ENCODE measurements at regions not wholly inside any gene's neighbourhood (a gene's known extent, or its start where the extent isn't known, plus 50 kb on each side); places are given as distances from the start of the nearest gene placed in this dataset.

DNA sequence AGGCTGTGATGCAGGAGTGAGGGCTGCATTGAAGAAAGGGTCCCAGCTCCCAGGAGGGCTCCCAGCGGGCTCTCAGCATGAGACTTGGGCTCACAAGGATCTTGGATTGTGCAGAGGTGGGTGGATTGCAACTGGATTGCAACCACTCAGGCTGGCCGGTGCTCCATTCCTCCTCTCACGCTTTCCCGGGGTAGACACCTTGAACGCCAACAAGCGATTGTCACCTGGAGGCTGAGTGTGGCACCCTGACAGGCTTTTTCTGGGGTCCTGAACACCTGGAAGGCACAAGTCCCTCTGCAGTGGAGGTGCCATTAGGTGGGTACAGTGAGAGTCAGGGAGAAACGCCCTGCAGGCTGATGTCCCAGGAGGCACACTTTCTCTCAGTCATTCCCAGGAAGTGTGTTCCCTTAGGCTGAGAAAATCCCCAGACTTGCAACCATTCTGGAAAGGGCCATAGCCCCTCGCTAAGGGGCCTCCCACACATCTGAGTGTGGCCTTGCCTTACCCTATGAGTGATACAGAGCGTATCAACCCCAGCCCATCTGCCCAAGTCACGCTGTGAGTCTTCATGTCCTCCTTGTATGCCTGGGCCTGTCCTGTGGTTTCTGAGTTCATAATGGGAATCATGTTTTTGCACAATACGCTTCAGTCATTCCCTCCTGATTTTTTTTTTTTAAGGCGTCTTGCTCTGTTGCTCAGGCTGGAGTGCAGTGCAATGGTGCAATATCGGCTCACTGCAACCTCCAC, 488.1 kb downstream of the IRX1 start:
- H3K27ac ChIP-seq = no peak overlapping the region
- TF ChIP-seq, protein P1, sequence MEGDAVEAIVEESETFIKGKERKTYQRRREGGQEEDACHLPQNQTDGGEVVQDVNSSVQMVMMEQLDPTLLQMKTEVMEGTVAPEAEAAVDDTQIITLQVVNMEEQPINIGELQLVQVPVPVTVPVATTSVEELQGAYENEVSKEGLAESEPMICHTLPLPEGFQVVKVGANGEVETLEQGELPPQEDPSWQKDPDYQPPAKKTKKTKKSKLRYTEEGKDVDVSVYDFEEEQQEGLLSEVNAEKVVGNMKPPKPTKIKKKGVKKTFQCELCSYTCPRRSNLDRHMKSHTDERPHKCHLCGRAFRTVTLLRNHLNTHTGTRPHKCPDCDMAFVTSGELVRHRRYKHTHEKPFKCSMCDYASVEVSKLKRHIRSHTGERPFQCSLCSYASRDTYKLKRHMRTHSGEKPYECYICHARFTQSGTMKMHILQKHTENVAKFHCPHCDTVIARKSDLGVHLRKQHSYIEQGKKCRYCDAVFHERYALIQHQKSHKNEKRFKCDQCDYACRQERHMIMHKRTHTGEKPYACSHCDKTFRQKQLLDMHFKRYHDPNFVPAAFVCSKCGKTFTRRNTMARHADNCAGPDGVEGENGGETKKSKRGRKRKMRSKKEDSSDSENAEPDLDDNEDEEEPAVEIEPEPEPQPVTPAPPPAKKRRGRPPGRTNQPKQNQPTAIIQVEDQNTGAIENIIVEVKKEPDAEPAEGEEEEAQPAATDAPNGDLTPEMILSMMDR (conservative IDR thresholded peaks at IDR 0.05; ENCODE audit: low read depth, low read length) = no peak
- H4K20me1 ChIP-seq (ENCODE audit: insufficient read depth) = no peaks in the 10 kb centered on the region
- H3K9ac ChIP-seq = no peak overlapping the region
- H3K4me1 ChIP-seq (ENCODE audit: low read depth, poor library complexity, severe bottlenecking) = no peaks in the 10 kb centered on the region
- H3K79me2 ChIP-seq (ENCODE audit: insufficient read depth, low read depth) = no peaks in the 10 kb centered on the region
- no peaks in the 10 kb centered on the region for H3K36me3 ChIP-seq (ENCODE audit: insufficient read depth)
- H3K4me3 ChIP-seq (IDR thresholded peaks at IDR 0.05; ENCODE audit: insufficient read depth, low read depth, low read length) = no peak overlapping the region
- H3K27me3 ChIP-seq (ENCODE audit: insufficient read depth, low read depth) = no peaks in the 10 kb centered on the region
- no peak overlapping the region for H3K4me2 ChIP-seq
- no peak overlapping the region for H2AFZ ChIP-seq (ENCODE audit: low read depth)

DNA sequence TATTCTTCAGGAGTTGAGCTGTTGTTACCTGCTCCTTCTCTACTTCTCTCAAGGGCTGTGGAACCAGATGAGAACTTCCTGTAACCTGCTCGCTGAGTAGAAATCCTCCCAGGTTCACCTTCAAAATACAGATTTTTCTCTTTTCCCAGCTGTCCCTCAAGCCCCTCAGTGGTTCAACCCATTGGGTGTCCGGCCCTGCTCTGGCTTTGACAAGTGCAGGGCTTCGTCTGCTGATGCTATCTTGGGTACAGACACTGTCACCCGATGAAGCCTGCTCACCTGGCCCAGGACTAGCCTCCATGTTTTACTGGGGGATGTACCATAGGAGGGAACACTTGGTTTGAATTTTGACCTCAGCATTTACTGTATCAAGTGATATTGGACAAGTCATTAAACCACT, 490.4 kb downstream of the IRX1 start:
- Histone ChIP-seq H3K36me3 (ENCODE audit: insufficient read depth) (no peaks in the 10 kb centered on the region), H3K79me2 (ENCODE audit: insufficient read depth, low read depth) (no peaks in the 10 kb centered on the region), H3K4me2 (no peak overlapping the region), H4K20me1 (ENCODE audit: insufficient read depth) (no peaks in the 10 kb centered on the region), H3K27me3 (ENCODE audit: insufficient read depth, low read depth) (no peaks in the 10 kb centered on the region), H3K27ac (no peak overlapping the region), H3K4me1 (ENCODE audit: low read depth, poor library complexity, severe bottlenecking) (no peaks in the 10 kb centered on the region), H2AFZ (ENCODE audit: low read depth) (no peak overlapping the region), H3K9ac (no peak overlapping the region), H3K4me3 (IDR thresholded peaks at IDR 0.05; ENCODE audit: insufficient read depth, low read depth, low read length) (no peak overlapping the region)
- TF ChIP-seq, protein P1 (conservative IDR thresholded peaks at IDR 0.05; ENCODE audit: low read depth, low read length) = no peak

DNA sequence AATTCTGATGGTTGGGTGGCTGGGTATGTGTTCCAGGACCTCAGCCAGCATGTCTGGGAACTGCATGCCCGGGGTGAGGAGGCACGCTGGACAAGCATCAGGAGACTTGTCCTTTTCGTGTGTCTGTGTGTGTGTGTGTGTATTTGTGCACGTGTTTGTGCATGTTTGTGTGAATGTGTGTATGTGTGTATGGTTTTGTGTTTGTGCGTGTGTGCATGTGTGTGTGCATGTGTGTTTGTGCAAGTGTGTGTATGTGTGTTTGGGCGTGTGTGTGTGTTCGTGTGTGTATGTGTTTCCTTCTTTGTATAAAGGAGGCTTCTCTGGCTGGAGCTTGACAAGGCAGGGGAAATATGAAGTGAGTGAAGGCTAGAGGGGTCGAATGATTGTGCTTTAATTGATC, 491.5 kb downstream of the IRX1 start:
- H3K4me3 ChIP-seq (IDR thresholded peaks at IDR 0.05; ENCODE audit: insufficient read depth, low read depth, low read length) = no peak overlapping the region
- TF ChIP-seq, protein P1 (conservative IDR thresholded peaks at IDR 0.05; ENCODE audit: low read depth, low read length) = no peak
- H3K9ac ChIP-seq = no peak overlapping the region
- no peak overlapping the region for H2AFZ ChIP-seq (ENCODE audit: low read depth)
- H3K27me3 ChIP-seq (ENCODE audit: insufficient read depth, low read depth) = no peaks in the 10 kb centered on the region
- H3K4me1 ChIP-seq (ENCODE audit: low read depth, poor library complexity, severe bottlenecking) = no peaks in the 10 kb centered on the region
- H3K4me2 ChIP-seq = no peak overlapping the region
- H4K20me1 ChIP-seq (ENCODE audit: insufficient read depth) = no peaks in the 10 kb centered on the region
- H3K79me2 ChIP-seq (ENCODE audit: insufficient read depth, low read depth) = no peaks in the 10 kb centered on the region
- H3K27ac ChIP-seq = no peak overlapping the region
- no peaks in the 10 kb centered on the region for H3K36me3 ChIP-seq (ENCODE audit: insufficient read depth)

DNA sequence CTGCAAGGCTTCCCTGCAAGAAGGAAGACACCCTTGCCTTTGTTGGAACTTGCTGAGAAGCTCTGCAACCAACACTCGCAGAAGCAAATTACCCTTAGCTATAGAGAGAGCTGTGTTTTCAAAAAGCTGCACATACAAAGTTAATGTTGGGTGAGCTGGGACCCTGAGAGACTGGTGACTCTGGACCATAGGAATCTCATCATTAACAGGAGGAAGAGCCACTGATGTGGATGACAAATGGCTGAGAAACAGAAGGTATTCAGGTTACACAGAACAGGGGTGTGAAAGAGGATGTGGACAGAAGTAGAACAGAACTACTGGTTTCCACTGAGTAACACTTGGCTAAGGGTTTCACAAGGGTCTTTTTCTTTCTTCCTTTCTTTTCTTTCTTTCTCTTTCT, 493.5 kb downstream of the IRX1 start:
- H3K27me3 ChIP-seq (ENCODE audit: insufficient read depth, low read depth) = no peaks in the 10 kb centered on the region
- no peak overlapping the region for H3K27ac ChIP-seq
- TF ChIP-seq, protein P1 (conservative IDR thresholded peaks at IDR 0.05; ENCODE audit: low read depth, low read length) = no peak
- no peaks in the 10 kb centered on the region for H4K20me1 ChIP-seq (ENCODE audit: insufficient read depth)
- no peaks in the 10 kb centered on the region for H3K79me2 ChIP-seq (ENCODE audit: insufficient read depth, low read depth)
- H3K4me3 ChIP-seq (IDR thresholded peaks at IDR 0.05; ENCODE audit: insufficient read depth, low read depth, low read length) = no peak overlapping the region
- no peak overlapping the region for H3K4me2 ChIP-seq
- no peak overlapping the region for H3K9ac ChIP-seq
- no peak overlapping the region for H2AFZ ChIP-seq (ENCODE audit: low read depth)
- H3K4me1 ChIP-seq (ENCODE audit: low read depth, poor library complexity, severe bottlenecking) = no peaks in the 10 kb centered on the region
- no peaks in the 10 kb centered on the region for H3K36me3 ChIP-seq (ENCODE audit: insufficient read depth)
